ENCODE measurements at regions not wholly inside any gene's neighbourhood (a gene's known extent, or its start where the extent isn't known, plus 50 kb on each side); places are given as distances from the start of the nearest gene placed in this dataset.

DNA sequence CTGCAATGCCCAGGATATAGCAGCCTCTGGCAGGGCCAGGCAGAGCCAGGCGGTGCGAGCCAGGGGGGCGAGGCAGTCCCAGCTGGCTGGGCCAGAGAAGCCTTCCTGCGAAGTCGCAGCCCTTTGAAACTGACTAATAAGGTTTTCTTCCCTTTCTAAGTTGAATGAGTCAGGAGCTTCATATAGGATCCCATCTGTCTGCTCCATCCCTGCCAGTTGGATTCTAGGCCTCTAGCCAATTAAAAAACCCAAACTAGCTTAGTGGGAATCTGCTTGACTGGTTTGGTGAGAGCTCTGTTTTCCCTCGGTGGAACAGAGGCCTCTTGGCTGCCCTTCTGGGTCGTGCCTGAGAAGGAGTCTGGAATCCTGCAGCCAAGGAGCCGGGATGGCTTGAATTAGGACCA is 70.1 kb upstream of the RAPGEF1 start:
- CTCF ChIA-PET (ENCODE audit: low intra/inter-chr PET ratio, low total read pairs) = no interaction called here
- in situ Hi-C loops (cut with HindIII; ENCODE audit: extremely low pct_ligation_motif_present, low pct_unique_long_range_greater_than_20kb) (no loop called here), intact Hi-C loops (cut with micrococcal nuclease; ENCODE audit: unreplicated experiment) (no loop called here)
- 0 out of 2 replicates have a peak, but pooled peaks cover 2% of the 10 kb centered on the region for H4K20me1 ChIP-seq (ENCODE audit: insufficient read depth, low read length)
- H2AFZ ChIP-seq (ENCODE audit: low read length) = no peak overlapping the region
- POLR2A ChIA-PET = no interaction called here
- no peak overlapping the region for H3K27ac ChIP-seq (ENCODE audit: extremely low read length, insufficient read depth, low read length)
- BruUV-seq (replicated peaks) = no TSS peak
- no CpG with 5 or more reads among the region's 8 CpGs for WGBS (ENCODE audit: low lambda C conversion rate)
- no peaks in the 10 kb centered on the region for H3K36me3 ChIP-seq (replicated peaks in 1 of 2; ENCODE audit: control insufficient read depth in 1 of 2, insufficient read depth in 2 of 2, low read length in 2 of 2)
- H3K9me3 ChIP-seq (ENCODE audit: low read length) = no peaks in the 10 kb centered on the region
- no peak overlapping the region for H3K9ac ChIP-seq (ENCODE audit: insufficient read depth, low read depth, low read length)
- no peaks in the 10 kb centered on the region for H3K79me2 ChIP-seq (ENCODE audit: insufficient read depth, low read length)
- no peak overlapping the region for H3K4me2 ChIP-seq (ENCODE audit: low read depth, low read length)
- H3K27me3 ChIP-seq (ENCODE audit: control insufficient read depth in 1 of 2, insufficient read depth in 2 of 2, low read length in 2 of 2) = peaks cover 6 to 70% of the 10 kb centered on the region in 2 experiments; a peak in 4 of 5 replicates
- no peak overlapping the region for H3K4me3 ChIP-seq (replicated peaks in 1 of 3; ENCODE audit: insufficient read depth in 1 of 3, low read depth in 2 of 3, low read length in 3 of 3)
- no peak for ATAC-seq
- no peaks in the 10 kb centered on the region for H3K4me1 ChIP-seq (ENCODE audit: insufficient read depth, low read length)
- TF ChIP-seq ZNF484 (CRISPR knock-in tag; IDR thresholded peaks at IDR 0.05; ENCODE audit: borderline replicate concordance, low read depth) = no peak
- no peak for TF ChIP-seq ZSCAN25 (CRISPR knock-in tag; IDR thresholded peaks at IDR 0.05)
- no peak for TF ChIP-seq JUNB (CRISPR knock-in tag; IDR thresholded peaks at IDR 0.05; ENCODE audit: borderline replicate concordance)
- no peak for TF ChIP-seq SP1 (IDR thresholded peaks at IDR 0.05)
- no peak for TF ChIP-seq SP1 (CRISPR knock-in tag; IDR thresholded peaks at IDR 0.05)
- TF ChIP-seq ZFP36 (IDR thresholded peaks at IDR 0.05; ENCODE audit: borderline replicate concordance, low read depth, low read length, partially characterized antibody) = no peak
- no peak for TF ChIP-seq ZNF180 (CRISPR knock-in tag; IDR thresholded peaks at IDR 0.05; ENCODE audit: borderline replicate concordance, low read depth)
- TF ChIP-seq ZSCAN9 (CRISPR knock-in tag; IDR thresholded peaks at IDR 0.05; ENCODE audit: borderline replicate concordance) = no peak
- TF ChIP-seq ZNF329 (CRISPR knock-in tag; IDR thresholded peaks at IDR 0.05; ENCODE audit: low read depth) = no peak
- TF ChIP-seq, protein P1, sequence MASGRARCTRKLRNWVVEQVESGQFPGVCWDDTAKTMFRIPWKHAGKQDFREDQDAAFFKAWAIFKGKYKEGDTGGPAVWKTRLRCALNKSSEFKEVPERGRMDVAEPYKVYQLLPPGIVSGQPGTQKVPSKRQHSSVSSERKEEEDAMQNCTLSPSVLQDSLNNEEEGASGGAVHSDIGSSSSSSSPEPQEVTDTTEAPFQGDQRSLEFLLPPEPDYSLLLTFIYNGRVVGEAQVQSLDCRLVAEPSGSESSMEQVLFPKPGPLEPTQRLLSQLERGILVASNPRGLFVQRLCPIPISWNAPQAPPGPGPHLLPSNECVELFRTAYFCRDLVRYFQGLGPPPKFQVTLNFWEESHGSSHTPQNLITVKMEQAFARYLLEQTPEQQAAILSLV (CRISPR knock-in tag; IDR thresholded peaks at IDR 0.05; ENCODE audit: borderline replicate concordance) = no peak
- no peak for TF ChIP-seq ZNF879 (CRISPR knock-in tag; IDR thresholded peaks at IDR 0.05)
- no peak for TF ChIP-seq RAD21 (CRISPR knock-in tag; IDR thresholded peaks at IDR 0.05)
- DNase-seq (ENCODE audit: low spot score) = no peak
- FAIRE-seq = no peak
